LHCN-M2 (cell line): ENCODE measurements at regions not wholly inside any gene's neighbourhood (a gene's known extent, or its start where the extent isn't known, plus 50 kb on each side); places are given as distances from the start of the nearest gene placed in this dataset.
"Not testable (repeated sequence)": the region's sequence is repeated elsewhere in the genome, so short reads cannot be mapped to it uniquely, and the experiment has no call there.

ENCODE experiments used
- DNase-seq: peaks from one replicate; pipeline ENCODE4 v3.0.0-alpha.2; 2012; ENCODE audit warnings: low read depth

GRCh38 chr21:35982717-35983116 is 77.6 kb downstream of the SETD4 start:
- no peak for DNase-seq

DNA sequence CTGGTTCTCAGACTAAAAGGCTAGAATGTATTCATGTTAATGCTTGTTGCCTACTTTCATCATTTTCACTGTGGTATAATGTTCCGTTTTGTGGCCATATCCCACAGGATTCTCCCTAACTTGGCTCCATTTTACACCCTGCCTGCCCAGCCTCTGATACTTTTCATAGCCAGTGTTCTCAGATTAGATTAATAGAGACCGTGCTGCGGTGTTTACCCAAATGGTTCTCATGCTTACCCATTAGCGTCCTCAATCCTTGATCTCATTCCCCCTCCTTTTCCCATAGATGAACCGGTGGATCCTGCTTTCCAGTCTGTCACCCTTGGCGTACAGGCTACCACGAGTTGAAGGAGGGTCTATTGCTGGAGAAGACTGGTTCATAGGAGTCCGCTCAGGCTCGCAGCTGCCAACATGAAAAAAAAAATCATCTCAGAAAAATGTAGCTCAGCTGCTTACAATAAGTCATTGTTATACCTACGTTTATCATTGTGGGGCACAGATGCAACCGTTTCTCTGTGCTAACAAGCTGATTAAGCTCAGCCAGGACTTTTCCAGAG is 78.7 kb downstream of the SETD4 start:
- DNase-seq = peak; percentile 45

DNA sequence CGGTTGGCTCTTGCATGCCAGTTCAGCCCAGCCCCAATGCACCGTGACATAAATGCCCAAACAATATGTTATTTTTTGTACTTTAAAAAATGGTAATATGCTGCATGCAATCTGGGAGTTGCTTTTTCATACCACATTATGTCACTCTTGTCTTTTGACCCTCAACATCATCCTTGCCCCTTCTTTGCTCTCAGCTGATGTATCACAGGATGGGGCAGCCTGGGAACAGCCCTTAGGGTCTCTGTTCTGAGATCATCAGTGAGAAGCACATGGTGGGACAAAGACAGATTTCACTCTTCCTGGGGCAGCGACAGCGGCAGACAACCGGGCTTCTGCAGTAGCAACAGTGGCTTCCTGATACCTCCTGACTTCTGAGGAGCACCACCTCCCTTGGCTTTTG is 79.5 kb downstream of the SETD4 start:
- no peak for DNase-seq

DNA sequence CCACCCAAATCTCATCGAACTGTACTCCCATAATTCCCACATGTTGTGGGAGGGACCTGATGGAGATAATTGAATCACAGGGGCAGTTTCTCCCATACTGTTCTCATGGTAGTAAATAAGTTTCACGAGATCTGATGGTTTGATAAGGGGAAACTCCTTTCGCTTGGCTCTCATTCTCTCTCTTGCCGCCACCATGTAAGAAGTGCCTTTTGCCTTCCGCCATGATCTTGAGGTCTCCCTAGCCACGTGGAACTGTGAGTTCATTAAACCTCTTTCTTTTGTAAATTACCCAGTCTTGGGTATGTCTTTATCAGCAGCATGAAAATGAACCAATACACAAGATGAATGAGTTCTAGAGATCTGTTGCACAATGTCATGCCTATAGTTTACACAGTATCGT is 82.5 kb downstream of the SETD4 start:
- DNase-seq = not testable (repeated sequence)

DNA sequence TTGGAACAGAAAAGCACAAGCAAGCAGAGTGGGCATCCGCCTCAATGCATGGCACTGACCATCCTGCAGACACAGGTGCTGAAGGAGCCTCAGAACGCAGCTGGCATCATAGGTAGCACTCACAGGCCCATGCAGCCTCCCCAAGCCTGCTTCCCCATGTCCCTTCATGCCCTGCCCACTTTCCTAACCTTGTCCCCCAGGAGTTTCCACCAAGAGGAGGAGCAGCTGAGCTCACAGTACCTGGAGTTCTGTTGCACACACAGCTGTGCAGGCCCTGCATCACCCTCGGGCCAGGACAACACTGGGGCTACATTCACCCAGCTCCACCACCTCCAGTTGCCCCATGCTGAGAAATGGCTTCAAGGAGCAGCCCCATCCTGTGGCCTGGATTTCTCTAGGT is 83.4 kb downstream of the SETD4 start:
- DNase-seq = no peak

GRCh38 chr21:35976481-35976880 is 83.8 kb downstream of the SETD4 start:
- peak; percentile 63 for DNase-seq

DNA sequence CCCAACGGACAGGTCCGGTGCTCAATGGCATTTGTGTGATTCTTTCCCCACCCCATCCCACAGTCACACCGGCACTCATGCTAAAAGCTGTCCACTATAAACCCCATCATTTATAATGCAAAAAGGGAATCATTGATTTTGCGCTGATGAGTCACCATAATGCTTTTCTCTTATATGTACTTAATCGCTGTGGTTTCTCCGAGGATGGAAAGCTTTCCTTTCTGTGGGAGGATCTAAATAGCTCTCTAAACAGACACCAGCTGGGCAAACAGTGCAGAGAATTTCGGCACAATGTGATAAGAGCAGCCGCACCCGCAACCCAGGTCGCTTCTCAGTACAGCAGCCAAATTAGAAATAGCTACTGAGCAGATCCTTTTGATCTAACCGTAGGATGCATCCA is 85.6 kb downstream of the SETD4 start:
- DNase-seq = peak; percentile 35

DNA sequence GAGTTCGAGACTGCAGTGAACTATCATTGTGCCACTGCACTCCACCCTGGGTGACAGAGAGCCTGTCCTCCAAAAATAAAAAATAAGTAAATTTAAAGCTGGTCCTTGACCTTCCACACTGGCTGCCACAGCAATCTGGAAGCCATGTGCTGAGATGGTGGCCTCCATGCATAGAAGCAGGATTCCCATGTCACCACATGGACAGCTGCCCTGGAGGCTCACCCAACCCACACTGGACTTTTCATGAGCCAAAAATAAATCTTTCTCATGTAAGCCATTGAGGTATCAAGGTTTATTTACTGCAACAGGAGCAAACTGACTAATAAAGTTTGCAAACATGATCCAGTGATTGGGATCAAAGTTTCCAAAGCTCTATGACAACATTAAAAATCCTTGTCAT is 88.5 kb downstream of the SETD4 start:
- peak; percentile 22 for DNase-seq

GRCh38 chr21:35969281-35969680 is 91.0 kb downstream of the SETD4 start:
- DNase-seq = no peak

DNA sequence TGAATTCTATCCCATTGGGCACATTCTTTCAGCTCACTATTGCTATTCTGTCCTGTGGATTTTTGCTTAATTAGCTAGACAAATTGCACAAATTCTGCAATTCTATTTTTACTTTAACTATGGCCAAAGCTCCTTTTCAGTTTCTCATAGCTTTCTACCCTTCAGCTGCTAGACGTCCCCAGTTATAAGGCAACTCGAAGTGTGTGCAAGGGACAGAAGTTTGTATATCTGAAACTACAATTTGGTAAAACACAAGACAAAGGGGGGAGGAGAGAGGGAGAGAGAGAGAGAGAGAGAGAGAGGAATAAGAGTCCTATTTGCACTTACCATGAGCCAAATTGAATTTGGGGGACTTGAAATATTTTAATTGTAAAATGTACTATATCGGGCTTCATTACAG is 91.8 kb downstream of the SETD4 start:
- DNase-seq = no peak

GRCh38 chr21:35965699-35966098 is 94.6 kb downstream of the SETD4 start:
- DNase-seq = no peak

GRCh38 chr21:35963920-35964451 is 96.3 kb downstream of the SETD4 start:
- DNase-seq = no peak

DNA sequence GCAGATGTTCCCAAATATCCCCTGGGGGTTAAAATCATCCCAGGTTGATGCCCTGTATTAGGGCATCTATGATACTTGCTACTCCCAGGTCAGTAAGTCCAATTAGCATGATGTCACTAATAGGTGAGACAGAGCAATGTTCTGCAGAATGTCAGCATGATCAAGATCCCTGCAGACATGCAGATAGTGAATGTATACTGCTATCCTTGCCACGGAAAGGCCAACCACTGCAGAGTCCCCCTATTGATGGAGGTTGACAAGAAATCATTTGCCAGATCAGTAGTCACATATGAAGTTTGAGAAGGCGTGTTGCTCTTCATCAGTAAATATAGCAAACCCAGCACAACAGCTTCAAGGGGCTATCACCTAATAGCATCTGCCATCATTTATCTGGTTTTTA is 97.4 kb downstream of the SETD4 start:
- DNase-seq = no peak

- DNase-seq = no peak
Measured at GRCh38 chr21:35954066-35954465, 106.3 kb downstream of the SETD4 start.

DNA sequence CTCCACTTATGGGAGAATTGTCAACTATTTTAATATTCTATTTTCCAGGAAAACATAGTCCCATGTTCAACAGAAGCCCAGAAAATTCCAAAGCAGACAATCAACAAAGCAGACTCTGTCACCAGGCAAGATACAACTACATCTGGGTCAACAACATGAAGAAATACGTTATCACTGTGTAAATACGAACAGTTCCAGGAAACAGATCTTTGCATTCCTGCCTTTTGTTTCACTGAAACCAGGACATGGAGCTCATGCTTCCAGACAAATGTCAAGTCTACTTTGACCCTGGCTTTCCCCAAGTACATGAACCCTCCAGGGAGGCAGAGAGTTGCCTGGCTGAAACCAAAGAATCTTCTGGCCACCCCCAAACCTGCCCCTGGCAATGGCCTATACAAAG is 106.7 kb downstream of the SETD4 start:
- no peak for DNase-seq

DNA sequence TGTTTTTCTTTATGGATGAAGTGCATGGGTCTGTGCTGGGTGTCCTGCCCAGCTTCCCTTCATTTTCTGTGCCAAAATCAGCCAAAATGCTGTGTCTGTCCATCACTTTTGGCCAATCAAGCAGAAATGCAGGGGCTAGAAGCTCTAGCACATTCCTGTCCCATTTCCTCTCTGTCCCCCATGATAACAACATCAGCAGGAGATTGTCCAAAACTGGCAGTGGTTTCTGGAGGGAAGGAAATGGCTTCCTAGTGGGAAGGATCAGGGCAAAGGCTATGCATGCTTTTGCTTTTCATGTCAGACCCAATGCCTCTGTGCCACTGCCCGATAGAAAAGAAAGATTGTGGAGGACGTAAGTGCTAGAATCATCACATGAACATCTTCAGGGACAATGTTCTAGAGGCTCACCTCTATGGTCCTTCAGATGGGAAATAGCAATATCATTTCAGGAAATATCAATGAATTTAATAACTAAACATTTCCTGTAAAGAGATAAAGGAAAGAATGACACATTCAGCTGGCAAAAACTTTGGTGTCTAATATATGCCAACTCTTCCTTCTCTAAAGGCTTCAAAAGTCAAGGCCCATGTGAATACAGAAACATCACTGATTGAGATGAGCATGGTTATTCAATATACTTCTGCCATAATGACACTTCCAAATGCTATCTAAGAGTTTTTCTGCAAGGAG is 107.5 kb downstream of the SETD4 start:
- DNase-seq = no peak

GRCh38 chr21:35948982-35949381 is 111.3 kb downstream of the SETD4 start:
- no peak for DNase-seq

DNA sequence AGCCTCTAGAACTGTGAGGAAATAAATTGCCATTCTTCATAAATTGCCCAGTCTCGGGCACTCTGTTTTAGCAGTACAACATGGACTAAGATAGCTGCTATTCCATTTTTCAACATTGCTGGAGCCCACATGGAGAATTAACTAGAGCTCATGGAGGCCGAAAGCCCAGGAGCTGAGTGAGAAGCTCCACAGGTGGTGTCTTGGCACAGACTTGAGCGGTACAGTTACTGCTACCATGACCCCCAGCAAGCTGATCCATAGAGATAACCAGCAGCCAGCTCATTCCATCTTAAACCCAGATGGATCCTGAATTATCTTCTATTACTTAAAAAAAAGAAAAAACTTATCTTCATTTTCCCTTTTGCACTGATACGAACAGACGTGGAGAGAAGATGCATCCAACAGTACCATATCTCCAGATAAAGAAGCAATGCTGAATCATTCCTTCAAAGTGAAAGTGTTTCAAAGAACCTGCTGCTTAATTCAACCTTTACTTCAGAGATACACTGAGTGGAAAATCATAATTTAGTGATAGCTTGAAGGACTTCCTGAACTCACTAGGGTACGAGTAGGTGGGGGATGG is 115.1 kb downstream of the SETD4 start:
- no peak for DNase-seq

- DNase-seq = no peak
Measured at GRCh38 chr21:35943752-35944151, 116.6 kb downstream of the SETD4 start.

GRCh38 chr21:35942211-35943144 is 117.8 kb downstream of the SETD4 start:
- DNase-seq = no peak

- DNase-seq = peak; percentile 74
Measured at GRCh38 chr21:35940074-35940927, 120.0 kb downstream of the SETD4 start.
